ENCODE measurements at regions not wholly inside any gene's neighbourhood (a gene's known extent, or its start where the extent isn't known, plus 50 kb on each side); places are given as distances from the start of the nearest gene placed in this dataset.

- H3K4me3 Mint-ChIP-seq: no peak overlapping the region
- peaks cover 16 to 17% of the 10 kb centered on the region in 2 donors for H3K27me3 Mint-ChIP-seq (ENCODE audit: low read depth in 2 of 2)
- Histone ChIP-seq H3K9me3 (ENCODE audit: control insufficient read depth, insufficient read depth, low read length) (no peaks in the 10 kb centered on the region), H3K36me3 (ENCODE audit: control insufficient read depth, insufficient read depth, low read length) (no peaks in the 10 kb centered on the region), H3K4me3 (ENCODE audit: low read length) (no peak overlapping the region), H3K4me1 (ENCODE audit: control insufficient read depth, insufficient read depth, low read length) (no peaks in the 10 kb centered on the region), H3K27me3 (ENCODE audit: control insufficient read depth, insufficient read depth, low read length) (no peaks in the 10 kb centered on the region), H3K27ac (ENCODE audit: low read length) (no peak overlapping the region)
- no peak for ATAC-seq
- 21% methylated on average over 12 of the region's 13 CpGs for WGBS (ENCODE audit: insufficient coverage)
- no peak for DNase-seq
- TF ChIP-seq CTCF (IDR thresholded peaks at IDR 0.05): no peak
- intact Hi-C loops (cut with micrococcal nuclease): no loop called here
- H3K27ac Mint-ChIP-seq: no peak overlapping the region
- H3K9me3 Mint-ChIP-seq: no peaks in the 10 kb centered on the region
- H3K36me3 Mint-ChIP-seq: no peaks in the 10 kb centered on the region
- H3K4me1 Mint-ChIP-seq: no peaks in the 10 kb centered on the region
Observed at GRCh38 chr10:4450981-4451908, 374.8 kb upstream of the AKR1E2 start.

DNA sequence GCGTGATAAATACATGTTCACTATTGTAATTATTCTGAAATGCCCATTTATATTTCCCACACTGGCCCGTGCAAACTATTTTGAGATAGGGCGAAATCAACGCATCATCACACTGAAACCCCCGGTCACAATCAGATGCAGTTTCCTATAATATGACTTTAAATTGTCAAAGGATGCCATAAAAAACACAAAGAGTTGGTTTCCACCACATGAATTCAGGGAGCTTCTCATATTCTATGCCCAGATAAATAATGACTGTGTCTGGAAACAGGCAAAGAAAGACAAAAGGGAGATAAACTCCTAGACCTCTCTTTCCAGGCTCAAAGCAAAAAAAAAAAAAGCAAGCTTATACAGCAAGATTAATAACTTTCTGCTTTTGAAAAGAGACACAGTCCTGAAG is 375.8 kb upstream of the AKR1E2 start:
- WGBS (ENCODE audit: insufficient coverage): 100% methylated on average over 5 of the region's 5 CpGs
- Histone ChIP-seq H3K27ac (ENCODE audit: low read length) (no peak overlapping the region), H3K9me3 (ENCODE audit: control insufficient read depth, insufficient read depth, low read length) (no peaks in the 10 kb centered on the region), H3K27me3 (ENCODE audit: control insufficient read depth, insufficient read depth, low read length) (no peaks in the 10 kb centered on the region), H3K36me3 (ENCODE audit: control insufficient read depth, insufficient read depth, low read length) (no peaks in the 10 kb centered on the region), H3K4me3 (ENCODE audit: low read length) (no peak overlapping the region), H3K4me1 (ENCODE audit: control insufficient read depth, insufficient read depth, low read length) (no peaks in the 10 kb centered on the region)
- DNase-seq (no peak), ATAC-seq (no peak)
- TF ChIP-seq CTCF (IDR thresholded peaks at IDR 0.05): no peak
- Mint-ChIP-seq H3K27me3 (ENCODE audit: low read depth in 2 of 2) (peaks cover 12 to 27% of the 10 kb centered on the region in 2 donors), H3K4me3 (no peak overlapping the region), H3K9me3 (no peaks in the 10 kb centered on the region), H3K36me3 (no peaks in the 10 kb centered on the region), H3K4me1 (no peaks in the 10 kb centered on the region), H3K27ac (no peak overlapping the region)
- intact Hi-C loops (cut with micrococcal nuclease): no loop called here

DNA sequence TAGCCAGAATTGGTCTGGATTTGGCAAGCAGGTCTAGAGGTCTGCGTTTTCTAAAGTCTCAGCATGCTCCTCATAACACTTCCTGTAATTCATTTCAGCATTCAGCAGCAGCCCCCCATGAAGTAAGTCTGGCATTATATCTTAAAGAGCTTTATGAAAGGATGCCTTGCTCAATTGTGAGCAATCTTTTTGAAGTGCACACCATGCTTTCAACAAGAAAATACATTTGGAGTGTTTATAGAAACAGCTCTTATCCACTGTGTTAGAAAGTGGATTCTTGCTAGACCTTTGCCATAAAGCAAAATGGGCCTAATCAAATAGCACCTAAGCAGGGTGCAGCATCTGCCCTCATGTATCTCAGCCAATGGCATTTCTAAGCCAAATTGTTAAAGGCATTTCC is 378.0 kb upstream of the AKR1E2 start:
- no peak for DNase-seq
- no peak for TF ChIP-seq CTCF (IDR thresholded peaks at IDR 0.05)
- Histone ChIP-seq H3K4me3 (ENCODE audit: low read length) (no peak overlapping the region), H3K9me3 (ENCODE audit: control insufficient read depth, insufficient read depth, low read length) (peaks cover 8% of the 10 kb centered on the region), H3K27me3 (ENCODE audit: control insufficient read depth, insufficient read depth, low read length) (no peaks in the 10 kb centered on the region), H3K4me1 (ENCODE audit: control insufficient read depth, insufficient read depth, low read length) (no peaks in the 10 kb centered on the region), H3K36me3 (ENCODE audit: control insufficient read depth, insufficient read depth, low read length) (no peaks in the 10 kb centered on the region), H3K27ac (ENCODE audit: low read length) (no peak overlapping the region)
- no peak overlapping the region for H3K4me3 Mint-ChIP-seq
- ATAC-seq: no peak
- H3K27me3 Mint-ChIP-seq (ENCODE audit: low read depth in 2 of 2): peaks cover 12 to 23% of the 10 kb centered on the region in 2 donors
- WGBS (ENCODE audit: insufficient coverage): no CpG with 5 or more reads among the region's 1 CpG
- H3K9me3 Mint-ChIP-seq: peaks cover 0 to 2% of the 10 kb centered on the region in 2 donors
- intact Hi-C loops (cut with micrococcal nuclease): no loop called here
- no peaks in the 10 kb centered on the region for H3K4me1 Mint-ChIP-seq
- no peaks in the 10 kb centered on the region for H3K36me3 Mint-ChIP-seq
- H3K27ac Mint-ChIP-seq: no peak overlapping the region

Measured in natural killer cell (primary cell).